GM12892 (cell line): ENCODE measurements at regions not wholly inside any gene's neighbourhood (a gene's known extent, or its start where the extent isn't known, plus 50 kb on each side); places are given as distances from the start of the nearest gene placed in this dataset.

Source experiments
- POLR2A ChIP-seq: IDR thresholded peaks from 2 replicates; pipeline ENCODE4 v1.6.1; 2011; ENCODE audit warnings: low read depth, low read length, control low read depth
- POLR2AphosphoS5 ChIP-seq: IDR thresholded peaks from 2 replicates; pipeline ENCODE4 v1.6.1; 2011; ENCODE audit warnings: low read depth, low read length, control low read depth
- TAF1 ChIP-seq: IDR thresholded peaks from 2 replicates; pipeline ENCODE4 v1.6.1; 2011; ENCODE audit warnings: low read depth, mild to moderate bottlenecking, control low read depth, low read length, borderline replicate concordance

- TF ChIP-seq POLR2AphosphoS5, result no peak
- no peak for TF ChIP-seq POLR2A
- no peak for TF ChIP-seq TAF1
Observed at GRCh38 chr17:62159994-62160393, 94.9 kb upstream of the MED13 start.
